ENCODE measurements at regions not wholly inside any gene's neighbourhood (a gene's known extent, or its start where the extent isn't known, plus 50 kb on each side); places are given as distances from the start of the nearest gene placed in this dataset.

DNA sequence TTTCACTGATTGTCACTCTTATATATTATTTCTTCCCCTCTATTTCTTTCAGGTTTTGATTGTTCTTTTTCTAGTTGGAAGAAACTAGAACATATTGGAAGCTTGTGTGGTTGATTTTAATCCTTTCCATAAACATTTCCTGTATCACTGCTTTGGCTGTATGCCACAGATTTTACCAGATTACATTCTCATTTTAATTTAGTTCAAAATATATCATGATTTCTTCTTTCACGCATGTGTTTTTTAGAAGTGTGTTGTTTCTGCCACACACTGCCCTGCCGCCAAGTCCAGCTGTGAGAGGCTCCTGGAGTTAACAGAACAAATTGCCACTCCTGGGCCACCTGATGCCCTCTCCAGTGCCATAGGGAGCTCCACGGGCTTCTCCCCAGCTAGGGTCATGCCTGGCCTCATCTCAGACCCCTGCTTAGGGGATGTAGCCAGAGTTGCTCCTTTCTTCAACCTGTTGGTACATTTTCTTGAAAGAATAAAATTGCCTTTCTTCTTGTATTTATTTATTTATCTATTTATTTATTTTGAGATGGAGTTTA lies 206.2 kb upstream of the COPS8 start:
- H3K36me3 ChIP-seq (ENCODE audit: control insufficient read depth in 1 of 2, insufficient read depth in 2 of 2, low read length in 2 of 2) = peaks cover 0 to 4% of the 10 kb centered on the region in 2 experiments
- no peak overlapping the region for H3K4me3 ChIP-seq (ENCODE audit: low read depth, low read length)
- no peaks in the 10 kb centered on the region for H3K27me3 ChIP-seq (ENCODE audit: insufficient read depth, low read length)
- H3K9me3 ChIP-seq (ENCODE audit: insufficient read depth, low read depth, low read length) = no peaks in the 10 kb centered on the region
- H3K4ac ChIP-seq (ENCODE audit: low read depth, low read length) = no peak overlapping the region
- H3K9ac ChIP-seq (ENCODE audit: low read length) = no peak overlapping the region
- H3K23ac ChIP-seq (ENCODE audit: low read length) = no peak overlapping the region
- no peak overlapping the region for H4K12ac ChIP-seq (ENCODE audit: low read depth, low read length)
- peak overlapping the region; percentile 51 for H4K91ac ChIP-seq (ENCODE audit: low read depth, low read length)
- no peak overlapping the region for H3K27ac ChIP-seq (ENCODE audit: low read depth, low read length)
- no peak overlapping the region for H3K18ac ChIP-seq (ENCODE audit: low read length)
- H3K4me2 ChIP-seq (ENCODE audit: low read length) = no peak overlapping the region
- H2AFZ ChIP-seq (ENCODE audit: insufficient read depth, low read length, poor library complexity) = no peak overlapping the region
- peak overlapping the region; percentile 82 for H2AK5ac ChIP-seq (ENCODE audit: low read length)
- H2BK120ac ChIP-seq (ENCODE audit: insufficient read depth, low read length, poor library complexity) = peak overlapping the region; percentile 79
- no peaks in the 10 kb centered on the region for H3K79me2 ChIP-seq (ENCODE audit: control insufficient read depth, insufficient read depth, low read length, poor library complexity)
- H2BK5ac ChIP-seq (ENCODE audit: low read depth, low read length, poor library complexity) = no peak overlapping the region
- WGBS (ENCODE audit: extremely low coverage, insufficient coverage, insufficient read length) = no CpG with 5 or more reads among the region's 3 CpGs
- peak overlapping the region; percentile 48 for H4K8ac ChIP-seq (ENCODE audit: low read depth, low read length)
- peak overlapping the region; percentile 69 for H2BK12ac ChIP-seq (ENCODE audit: low read length)
- no peak for DNase-seq
- H3K4me1 ChIP-seq (ENCODE audit: control insufficient read depth in 1 of 2, insufficient read depth in 2 of 2, low read length in 2 of 2) = peaks cover 17 to 20% of the 10 kb centered on the region in 2 experiments
- H3K14ac ChIP-seq (ENCODE audit: low read length) = peak overlapping the region; percentile 48
- H3K79me1 ChIP-seq (ENCODE audit: low read length) = peaks cover 18% of the 10 kb centered on the region

GRCh38 chr2:236882074-236882473 lies 203.6 kb upstream of the COPS8 start:
- H3K79me2 ChIP-seq (ENCODE audit: control insufficient read depth, insufficient read depth, low read length, poor library complexity) = no peaks in the 10 kb centered on the region
- no peak overlapping the region for H3K4me2 ChIP-seq (ENCODE audit: low read length)
- no peak overlapping the region for H3K9ac ChIP-seq (ENCODE audit: low read length)
- H4K8ac ChIP-seq (ENCODE audit: low read depth, low read length) = no peak overlapping the region
- DNase-seq = no peak
- H3K4me3 ChIP-seq (ENCODE audit: low read depth, low read length) = no peak overlapping the region
- no peak overlapping the region for H4K12ac ChIP-seq (ENCODE audit: low read depth, low read length)
- no peaks in the 10 kb centered on the region for H3K4me1 ChIP-seq (ENCODE audit: control insufficient read depth in 1 of 2, insufficient read depth in 2 of 2, low read length in 2 of 2)
- no peak overlapping the region for H3K27ac ChIP-seq (ENCODE audit: low read depth, low read length)
- H2BK12ac ChIP-seq (ENCODE audit: low read length) = no peak overlapping the region
- peaks cover 11% of the 10 kb centered on the region for H3K79me1 ChIP-seq (ENCODE audit: low read length)
- H2BK5ac ChIP-seq (ENCODE audit: low read depth, low read length, poor library complexity) = no peak overlapping the region
- no peak overlapping the region for H2BK120ac ChIP-seq (ENCODE audit: insufficient read depth, low read length, poor library complexity)
- no peak overlapping the region for H3K23ac ChIP-seq (ENCODE audit: low read length)
- no peak overlapping the region for H3K18ac ChIP-seq (ENCODE audit: low read length)
- H3K4ac ChIP-seq (ENCODE audit: low read depth, low read length) = no peak overlapping the region
- no CpG with 5 or more reads among the region's 2 CpGs for WGBS (ENCODE audit: extremely low coverage, insufficient coverage, insufficient read length)
- H3K27me3 ChIP-seq (ENCODE audit: insufficient read depth, low read length) = no peaks in the 10 kb centered on the region
- peaks cover 2% of the 10 kb centered on the region for H3K9me3 ChIP-seq (ENCODE audit: insufficient read depth, low read depth, low read length)
- H3K14ac ChIP-seq (ENCODE audit: low read length) = no peak overlapping the region
- H4K91ac ChIP-seq (ENCODE audit: low read depth, low read length) = no peak overlapping the region
- H3K36me3 ChIP-seq (ENCODE audit: control insufficient read depth in 1 of 2, insufficient read depth in 2 of 2, low read length in 2 of 2) = peaks cover 0 to 4% of the 10 kb centered on the region in 2 experiments
- H2AFZ ChIP-seq (ENCODE audit: insufficient read depth, low read length, poor library complexity) = no peak overlapping the region
- no peak overlapping the region for H2AK5ac ChIP-seq (ENCODE audit: low read length)

DNA sequence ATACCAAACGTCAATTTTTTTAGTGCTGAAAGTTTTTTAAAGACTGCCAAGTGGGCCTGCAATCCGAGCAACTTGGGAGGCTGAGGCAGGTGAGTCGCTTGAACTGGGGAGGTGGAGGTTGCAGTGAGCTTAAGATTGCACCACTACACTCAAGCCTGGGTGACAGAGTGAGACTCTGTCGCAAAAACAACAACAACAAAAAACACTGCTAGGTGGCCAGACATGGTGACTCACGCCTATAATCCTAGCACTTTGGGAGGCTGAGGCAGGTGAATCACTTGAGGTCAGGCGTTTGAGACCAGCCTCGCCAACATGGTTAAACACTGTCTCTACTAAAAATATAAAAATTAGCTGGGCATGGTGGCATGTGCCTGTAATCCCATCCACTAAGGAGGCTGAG lies 202.8 kb upstream of the COPS8 start:
- H3K23ac ChIP-seq (ENCODE audit: low read length) = no peak overlapping the region
- H3K9me3 ChIP-seq (ENCODE audit: insufficient read depth, low read depth, low read length) = peaks cover 2% of the 10 kb centered on the region
- H4K8ac ChIP-seq (ENCODE audit: low read depth, low read length) = no peak overlapping the region
- no peak overlapping the region for H2BK12ac ChIP-seq (ENCODE audit: low read length)
- H2AFZ ChIP-seq (ENCODE audit: insufficient read depth, low read length, poor library complexity) = no peak overlapping the region
- H2BK120ac ChIP-seq (ENCODE audit: insufficient read depth, low read length, poor library complexity) = no peak overlapping the region
- no peak overlapping the region for H3K14ac ChIP-seq (ENCODE audit: low read length)
- H3K27ac ChIP-seq (ENCODE audit: low read depth, low read length) = no peak overlapping the region
- H3K4me2 ChIP-seq (ENCODE audit: low read length) = no peak overlapping the region
- H3K4me3 ChIP-seq (ENCODE audit: low read depth, low read length) = no peak overlapping the region
- H2BK5ac ChIP-seq (ENCODE audit: low read depth, low read length, poor library complexity) = no peak overlapping the region
- H3K36me3 ChIP-seq (ENCODE audit: control insufficient read depth in 1 of 2, insufficient read depth in 2 of 2, low read length in 2 of 2) = peaks cover 0 to 4% of the 10 kb centered on the region in 2 experiments
- DNase-seq = peak; percentile 37 to 57
- no CpG with 5 or more reads among the region's 7 CpGs for WGBS (ENCODE audit: extremely low coverage, insufficient coverage, insufficient read length)
- H4K91ac ChIP-seq (ENCODE audit: low read depth, low read length) = no peak overlapping the region
- peaks cover 12% of the 10 kb centered on the region for H3K79me1 ChIP-seq (ENCODE audit: low read length)
- H3K18ac ChIP-seq (ENCODE audit: low read length) = no peak overlapping the region
- H3K4ac ChIP-seq (ENCODE audit: low read depth, low read length) = no peak overlapping the region
- peaks cover 4% of the 10 kb centered on the region in 2 experiments for H3K4me1 ChIP-seq (ENCODE audit: control insufficient read depth in 1 of 2, insufficient read depth in 2 of 2, low read length in 2 of 2)
- peak overlapping the region; percentile 10 for H2AK5ac ChIP-seq (ENCODE audit: low read length)
- H3K27me3 ChIP-seq (ENCODE audit: insufficient read depth, low read length) = no peaks in the 10 kb centered on the region
- no peak overlapping the region for H3K9ac ChIP-seq (ENCODE audit: low read length)
- no peak overlapping the region for H4K12ac ChIP-seq (ENCODE audit: low read depth, low read length)
- H3K79me2 ChIP-seq (ENCODE audit: control insufficient read depth, insufficient read depth, low read length, poor library complexity) = no peaks in the 10 kb centered on the region

GRCh38 chr2:236883819-236884218 lies 201.9 kb upstream of the COPS8 start:
- Histone ChIP-seq H4K12ac (ENCODE audit: low read depth, low read length) (no peak overlapping the region), H4K8ac (ENCODE audit: low read depth, low read length) (no peak overlapping the region)

More at GRCh38 chr2:236883819-236884218, 201.9 kb upstream of the COPS8 start:
- no peak overlapping the region for H4K91ac ChIP-seq (ENCODE audit: low read depth, low read length)
- no peak overlapping the region for H3K14ac ChIP-seq (ENCODE audit: low read length)
- no peak overlapping the region for H2BK5ac ChIP-seq (ENCODE audit: low read depth, low read length, poor library complexity)
- H3K79me1 ChIP-seq (ENCODE audit: low read length) = peaks cover 20% of the 10 kb centered on the region
- H3K4me1 ChIP-seq (ENCODE audit: control insufficient read depth in 1 of 2, insufficient read depth in 2 of 2, low read length in 2 of 2) = peaks cover 7% of the 10 kb centered on the region in 2 experiments
- no peaks in the 10 kb centered on the region for H3K79me2 ChIP-seq (ENCODE audit: control insufficient read depth, insufficient read depth, low read length, poor library complexity)
- peaks cover 4% of the 10 kb centered on the region for H3K9me3 ChIP-seq (ENCODE audit: insufficient read depth, low read depth, low read length)
- no peak overlapping the region for H3K4me2 ChIP-seq (ENCODE audit: low read length)
- no CpG with 5 or more reads among the region's 1 CpG for WGBS (ENCODE audit: extremely low coverage, insufficient coverage, insufficient read length)
- H3K18ac ChIP-seq (ENCODE audit: low read length) = no peak overlapping the region
- H2AFZ ChIP-seq (ENCODE audit: insufficient read depth, low read length, poor library complexity) = no peak overlapping the region
- no peak overlapping the region for H3K4ac ChIP-seq (ENCODE audit: low read depth, low read length)
- H3K27me3 ChIP-seq (ENCODE audit: insufficient read depth, low read length) = no peaks in the 10 kb centered on the region
- no peak overlapping the region for H3K9ac ChIP-seq (ENCODE audit: low read length)
- H3K36me3 ChIP-seq (ENCODE audit: control insufficient read depth in 1 of 2, insufficient read depth in 2 of 2, low read length in 2 of 2) = peaks cover 0 to 4% of the 10 kb centered on the region in 2 experiments
- H3K4me3 ChIP-seq (ENCODE audit: low read depth, low read length) = no peak overlapping the region
- DNase-seq = no peak
- no peak overlapping the region for H3K23ac ChIP-seq (ENCODE audit: low read length)
- no peak overlapping the region for H2BK120ac ChIP-seq (ENCODE audit: insufficient read depth, low read length, poor library complexity)
- no peak overlapping the region for H2AK5ac ChIP-seq (ENCODE audit: low read length)
- H2BK12ac ChIP-seq (ENCODE audit: low read length) = no peak overlapping the region
- H3K27ac ChIP-seq (ENCODE audit: low read depth, low read length) = no peak overlapping the region
